ENCODE measurements at regions not wholly inside any gene's neighbourhood (a gene's known extent, or its start where the extent isn't known, plus 50 kb on each side); places are given as distances from the start of the nearest gene placed in this dataset.

- ATAC-seq: no peak
Measured at GRCh38 chr5:17352223-17352622, 134.8 kb downstream of the BASP1 start.

GRCh38 chr5:17354265-17354664, 136.8 kb downstream of the BASP1 start:
- Mint-ChIP-seq H3K27me3 (ENCODE audit: low read depth) (no peaks in the 10 kb centered on the region), H3K36me3 (ENCODE audit: low read depth) (no peaks in the 10 kb centered on the region), H3K4me1 (ENCODE audit: low read depth) (no peaks in the 10 kb centered on the region), H3K9me3 (ENCODE audit: insufficient read depth) (peaks cover 7% of the 10 kb centered on the region), H3K27ac (no peak overlapping the region), H3K4me3 (no peak overlapping the region)
- ATAC-seq (no peak), DNase-seq (no peak)
- CTCF ChIA-PET: no interaction called here
- POLR2A ChIA-PET: no interaction called here

More at GRCh38 chr5:17352223-17352622, 134.8 kb downstream of the BASP1 start:
- no peaks in the 10 kb centered on the region for H3K36me3 Mint-ChIP-seq (ENCODE audit: low read depth)
- POLR2A ChIA-PET: no interaction called here
- H3K4me3 Mint-ChIP-seq: no peak overlapping the region
- no peak overlapping the region for H3K27ac Mint-ChIP-seq
- H3K4me1 Mint-ChIP-seq (ENCODE audit: low read depth): no peaks in the 10 kb centered on the region
- CTCF ChIA-PET: no interaction called here
- H3K27me3 Mint-ChIP-seq (ENCODE audit: low read depth): no peaks in the 10 kb centered on the region
- peaks cover 1% of the 10 kb centered on the region for H3K9me3 Mint-ChIP-seq (ENCODE audit: insufficient read depth)
- DNase-seq: no peak

GRCh38 chr5:17355586-17356346, 138.3 kb downstream of the BASP1 start:
- no peak overlapping the region for H3K27ac Mint-ChIP-seq
- H3K36me3 Mint-ChIP-seq (ENCODE audit: low read depth): no peaks in the 10 kb centered on the region
- H3K4me3 Mint-ChIP-seq: no peak overlapping the region
- H3K27me3 Mint-ChIP-seq (ENCODE audit: low read depth): no peaks in the 10 kb centered on the region
- no peaks in the 10 kb centered on the region for H3K4me1 Mint-ChIP-seq (ENCODE audit: low read depth)
- no peak for ATAC-seq
- ChIA-PET POLR2A (no interaction called here), CTCF (no interaction called here)
- DNase-seq: no peak
- H3K9me3 Mint-ChIP-seq (ENCODE audit: insufficient read depth): peaks cover 7% of the 10 kb centered on the region

- no peak for ATAC-seq
- POLR2A ChIA-PET: no interaction called here
- DNase-seq: no peak
- CTCF ChIA-PET: no interaction called here
- Mint-ChIP-seq H3K4me3 (no peak overlapping the region), H3K4me1 (ENCODE audit: low read depth) (no peaks in the 10 kb centered on the region), H3K9me3 (ENCODE audit: insufficient read depth) (peaks cover 7% of the 10 kb centered on the region), H3K27me3 (ENCODE audit: low read depth) (no peaks in the 10 kb centered on the region), H3K36me3 (ENCODE audit: low read depth) (no peaks in the 10 kb centered on the region), H3K27ac (no peak overlapping the region)
Measured at GRCh38 chr5:17356551-17356950, 139.1 kb downstream of the BASP1 start.

GRCh38 chr5:17357504-17357903, 140.1 kb downstream of the BASP1 start:
- DNase-seq: no peak
- Mint-ChIP-seq H3K4me1 (ENCODE audit: low read depth) (no peaks in the 10 kb centered on the region), H3K27ac (no peak overlapping the region), H3K4me3 (no peak overlapping the region), H3K36me3 (ENCODE audit: low read depth) (no peaks in the 10 kb centered on the region), H3K27me3 (ENCODE audit: low read depth) (no peaks in the 10 kb centered on the region), H3K9me3 (ENCODE audit: insufficient read depth) (peaks cover 7% of the 10 kb centered on the region)
- ChIA-PET CTCF (no interaction called here), POLR2A (no interaction called here)
- ATAC-seq: no peak

DNA sequence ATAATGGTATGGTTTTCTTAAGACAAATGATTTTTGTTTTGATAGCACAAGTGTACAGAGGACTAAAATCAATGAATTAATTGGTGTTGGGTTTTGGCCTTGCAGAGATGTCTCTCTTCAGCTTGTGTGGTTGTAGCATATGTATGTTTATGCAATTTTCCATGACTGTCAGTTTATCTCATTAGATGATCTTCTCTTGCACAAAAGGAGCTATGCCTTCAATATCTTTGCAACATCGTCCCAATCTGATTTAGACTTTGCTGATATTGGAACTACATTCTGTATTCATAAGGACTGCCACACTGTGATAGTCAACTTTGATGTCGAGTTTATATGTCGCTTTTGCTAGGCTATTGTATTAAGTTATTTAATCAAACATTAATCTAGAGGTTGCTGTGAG, 140.0 kb upstream of the TAF11L2 start:
- CTCF ChIA-PET: no interaction called here
- no peak for ATAC-seq

GRCh38 chr5:17359451-17360011, 138.5 kb upstream of the TAF11L2 start:
- DNase-seq: no peak
- no peaks in the 10 kb centered on the region for H3K27me3 Mint-ChIP-seq (ENCODE audit: low read depth)
- no peak for ATAC-seq
- no peak overlapping the region for H3K27ac Mint-ChIP-seq
- H3K9me3 Mint-ChIP-seq (ENCODE audit: insufficient read depth): peaks cover 7% of the 10 kb centered on the region
- CTCF ChIA-PET: no interaction called here
- no peak overlapping the region for H3K4me3 Mint-ChIP-seq
- POLR2A ChIA-PET: no interaction called here
- H3K36me3 Mint-ChIP-seq (ENCODE audit: low read depth): no peaks in the 10 kb centered on the region
- no peaks in the 10 kb centered on the region for H3K4me1 Mint-ChIP-seq (ENCODE audit: low read depth)

More for the DNA sequence above, 140.0 kb upstream of the TAF11L2 start:
- no peak for DNase-seq
- Mint-ChIP-seq H3K4me3 (no peak overlapping the region), H3K4me1 (ENCODE audit: low read depth) (no peaks in the 10 kb centered on the region), H3K27me3 (ENCODE audit: low read depth) (no peaks in the 10 kb centered on the region), H3K27ac (no peak overlapping the region), H3K36me3 (ENCODE audit: low read depth) (no peaks in the 10 kb centered on the region), H3K9me3 (ENCODE audit: insufficient read depth) (peaks cover 7% of the 10 kb centered on the region)
- POLR2A ChIA-PET: no interaction called here

GRCh38 chr5:17360879-17361278, 137.2 kb upstream of the TAF11L2 start:
- Mint-ChIP-seq H3K27me3 (ENCODE audit: low read depth) (no peaks in the 10 kb centered on the region), H3K36me3 (ENCODE audit: low read depth) (no peaks in the 10 kb centered on the region), H3K9me3 (ENCODE audit: insufficient read depth) (peaks cover 9% of the 10 kb centered on the region), H3K4me3 (no peak overlapping the region), H3K4me1 (ENCODE audit: low read depth) (no peaks in the 10 kb centered on the region), H3K27ac (no peak overlapping the region)
- ChIA-PET POLR2A (no interaction called here), CTCF (no interaction called here)
- ATAC-seq (no peak), DNase-seq (no peak)

DNA sequence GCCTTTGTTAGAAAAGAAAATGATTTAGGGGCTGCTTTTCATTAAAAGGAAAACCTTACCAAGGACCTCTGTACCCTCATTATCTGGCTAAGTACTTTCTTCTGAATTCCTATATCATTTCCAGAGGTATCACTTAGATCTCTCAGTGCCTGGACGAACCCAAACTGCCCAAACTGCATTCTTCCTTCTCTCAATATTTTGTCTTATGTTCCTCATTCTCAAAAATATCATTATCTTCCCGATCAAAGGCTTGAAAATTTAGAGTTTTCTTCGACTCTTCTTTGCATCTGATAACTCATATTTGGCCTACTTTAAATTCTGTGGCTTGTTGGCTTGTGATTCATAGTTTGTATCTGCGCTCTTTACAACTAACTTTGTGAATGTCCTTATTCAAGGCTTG, 136.7 kb upstream of the TAF11L2 start:
- H3K4me3 Mint-ChIP-seq: no peak overlapping the region
- ATAC-seq (no peak), DNase-seq (no peak)
- ChIA-PET POLR2A (no interaction called here), CTCF (no interaction called here)
- no peaks in the 10 kb centered on the region for H3K27me3 Mint-ChIP-seq (ENCODE audit: low read depth)
- H3K4me1 Mint-ChIP-seq (ENCODE audit: low read depth): no peaks in the 10 kb centered on the region
- no peaks in the 10 kb centered on the region for H3K36me3 Mint-ChIP-seq (ENCODE audit: low read depth)
- H3K9me3 Mint-ChIP-seq (ENCODE audit: insufficient read depth): peaks cover 11% of the 10 kb centered on the region
- no peak overlapping the region for H3K27ac Mint-ChIP-seq

DNA sequence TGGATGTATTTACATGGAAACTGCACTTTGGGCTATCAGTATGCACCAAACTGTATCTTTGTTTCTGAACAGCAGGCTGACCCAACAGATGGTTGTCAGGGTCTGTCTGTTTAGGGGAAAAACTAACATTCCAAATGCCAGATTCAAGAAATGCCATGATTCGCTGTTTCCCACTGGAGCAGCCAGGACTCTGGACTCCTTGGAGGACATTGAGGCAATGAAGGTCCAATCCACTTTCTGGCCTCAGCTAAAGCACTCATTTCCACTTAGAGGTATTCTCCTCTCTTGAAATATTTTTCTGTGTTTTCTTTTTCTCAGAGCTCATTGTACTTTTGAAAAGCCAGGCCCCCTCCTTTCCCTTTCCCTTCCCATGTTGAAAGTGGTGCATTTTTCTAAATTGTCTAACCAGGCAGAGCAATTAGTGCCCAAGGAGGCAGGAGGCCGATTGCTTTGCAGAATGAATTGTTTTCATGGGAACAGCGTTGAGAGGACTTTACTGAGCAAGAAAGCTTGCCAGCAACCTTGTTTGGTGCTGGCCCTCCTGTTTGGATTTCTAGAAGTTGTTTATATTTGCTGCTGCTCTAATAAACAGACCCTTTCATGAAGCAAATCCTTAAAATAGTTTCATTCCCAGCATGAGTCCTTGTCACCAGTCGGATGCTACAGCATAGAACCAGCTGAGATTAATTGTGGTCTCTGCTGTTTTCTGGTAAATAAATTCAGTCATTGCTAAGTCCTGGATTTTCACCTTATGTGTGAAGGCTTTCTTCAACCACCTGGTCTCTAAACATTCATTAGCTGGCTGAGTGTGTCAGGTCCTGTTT, 132.8 kb upstream of the TAF11L2 start:
- ChIA-PET CTCF (no interaction called here), POLR2A (no interaction called here)
- ATAC-seq (no peak), DNase-seq (no peak)
- Mint-ChIP-seq H3K27me3 (ENCODE audit: low read depth) (no peaks in the 10 kb centered on the region), H3K27ac (no peak overlapping the region), H3K4me3 (no peak overlapping the region), H3K36me3 (ENCODE audit: low read depth) (no peaks in the 10 kb centered on the region), H3K4me1 (ENCODE audit: low read depth) (no peaks in the 10 kb centered on the region), H3K9me3 (ENCODE audit: insufficient read depth) (peaks cover 12% of the 10 kb centered on the region)

GRCh38 chr5:17365811-17366138, 132.3 kb upstream of the TAF11L2 start:
- DNase-seq: no peak
- ChIA-PET CTCF (no interaction called here), POLR2A (no interaction called here)
- H3K27ac Mint-ChIP-seq: no peak overlapping the region
- H3K4me3 Mint-ChIP-seq: no peak overlapping the region
- H3K9me3 Mint-ChIP-seq (ENCODE audit: insufficient read depth): peaks cover 12% of the 10 kb centered on the region
- H3K4me1 Mint-ChIP-seq (ENCODE audit: low read depth): no peaks in the 10 kb centered on the region
- ATAC-seq: no peak
- H3K36me3 Mint-ChIP-seq (ENCODE audit: low read depth): no peaks in the 10 kb centered on the region
- H3K27me3 Mint-ChIP-seq (ENCODE audit: low read depth): no peaks in the 10 kb centered on the region

DNA sequence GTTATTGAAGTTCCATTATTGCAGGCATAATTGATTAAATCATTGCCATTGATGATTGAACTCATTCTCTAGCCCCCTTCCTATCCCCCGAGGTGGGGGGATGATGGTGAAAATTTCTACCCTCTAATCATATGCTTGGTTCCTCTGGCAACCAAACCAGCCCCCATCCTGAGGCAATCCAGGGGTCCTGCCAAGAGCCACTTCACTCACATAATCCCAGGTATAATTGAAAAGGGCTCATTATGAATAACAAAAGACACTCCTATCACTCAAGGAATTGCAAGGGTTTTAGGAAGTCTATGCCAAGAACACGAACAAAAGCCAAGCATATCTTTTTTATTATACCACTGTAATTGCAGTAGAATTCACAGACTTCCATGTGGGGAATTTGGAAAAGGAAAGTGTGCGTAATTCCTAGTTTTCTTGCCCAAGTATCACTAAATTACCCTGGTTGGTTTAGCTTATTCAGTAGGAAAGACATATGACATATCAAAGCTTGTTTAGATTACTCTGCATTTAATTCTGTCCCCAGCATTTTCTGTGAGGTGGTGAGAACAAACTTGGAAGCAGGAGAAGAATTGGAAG, 130.7 kb upstream of the TAF11L2 start:
- H3K9me3 Mint-ChIP-seq (ENCODE audit: insufficient read depth): peaks cover 12% of the 10 kb centered on the region
- no peaks in the 10 kb centered on the region for H3K36me3 Mint-ChIP-seq (ENCODE audit: low read depth)
- DNase-seq: no peak
- no peaks in the 10 kb centered on the region for H3K4me1 Mint-ChIP-seq (ENCODE audit: low read depth)
- H3K4me3 Mint-ChIP-seq: no peak overlapping the region
- ATAC-seq: no peak
- H3K27me3 Mint-ChIP-seq (ENCODE audit: low read depth): no peaks in the 10 kb centered on the region
- CTCF ChIA-PET: no interaction called here
- H3K27ac Mint-ChIP-seq: no peak overlapping the region
- POLR2A ChIA-PET: no interaction called here

Data from activated CD8-positive, alpha-beta T cell treated with anti-CD3 and anti-CD28 coated beads, Interleukin-2, amount 10 ng/mL, durations not matched to agents 7 days and 5 days (primary cell).